Sigmoid colon (tissue), 6 donors: ENCODE measurements at regions not wholly inside any gene's neighbourhood (a gene's known extent, or its start where the extent isn't known, plus 50 kb on each side); places are given as distances from the start of the nearest gene placed in this dataset.

ENCODE experiments used
- DNase-seq: peaks from one replicate; pipeline ENCODE4 v3.0.0-alpha.2; 2019
- H3K27ac ChIP-seq, 4 donors: fragments of 200-600 bp; sonication (generic); one replicate each; pipeline ENCODE4 v1.5.1; 2016 to 2019; ENCODE audit warnings: mild to moderate bottlenecking in 1 of 4
- H3K27me3 ChIP-seq, 3 donors: fragments of 200-600 bp; sonication (generic); one replicate each; pipeline ENCODE4 v1.5.1; 2019; ENCODE audit warnings: mild to moderate bottlenecking in 1 of 3
- H3K36me3 ChIP-seq, 4 donors: fragments of 200-600 bp; sonication (generic); one replicate each; pipeline ENCODE4 v1.5.1; 2016 to 2019
- H3K4me1 ChIP-seq, 4 donors: fragments of 200-600 bp; sonication (generic); one replicate each; pipeline ENCODE4 v1.5.1; 2017 to 2019
- H3K4me3 ChIP-seq, 4 donors: fragments of 200-600 bp; sonication (generic); one replicate each; pipeline ENCODE4 v1.5.1; 2017 to 2019; ENCODE audit warnings: mild to moderate bottlenecking in 2 of 4, moderate library complexity in 1 of 4
- H3K9me3 ChIP-seq, 4 donors: fragments of 200-600 bp in 3 of 4; sonication (generic) in 3 of 4; one replicate each; pipeline versions ENCODE4 v1.5.1 to v1.6.1; 2013 to 2019
- EP300 ChIP-seq, 4 donors: sonication (generic); formaldehyde crosslinking; IDR thresholded peaks; one replicate each; pipeline ENCODE4 v1.6.1; 2017; ENCODE audit warnings: antibody characterized with exemption in 4 of 4
- POLR2A ChIP-seq, 2 donors: fragments of 450-650 bp; IDR thresholded peaks; one replicate each; pipeline ENCODE4 v1.6.1; 2016; ENCODE audit warnings: antibody characterized with exemption in 2 of 2, mild to moderate bottlenecking in 2 of 2, moderate library complexity in 2 of 2
- POLR2AphosphoS5 ChIP-seq, 4 donors: sonication (generic); formaldehyde crosslinking; IDR thresholded peaks; one replicate each; pipeline ENCODE4 v1.6.1; 2017; ENCODE audit warnings: antibody characterized with exemption in 4 of 4
- WGBS, 2 donors: extraction: QIAGEN DNeasy Blood & Tissue Kit; methylation state at CpG; one replicate each; pipeline ENCODE4 v1.1.7; 2013; 5-methylcytosine and 5-hydroxymethylcytosine counted together
- intact Hi-C: fragments of 100-400 bp; cut with DNase I; formaldehyde crosslinking; loops from one replicate; pipeline ENCODE4 v1.15.1; 2023
- small RNA-seq, 3 donors: library from RNA; depleted of rRNA; stranded (forward); fragments of <200 nt; gene quantifications; one replicate each; pipeline ENCODE3, GENCODE V24; 2016
- TF ChIP-seq, protein P1 (sequence below), 4 experiments: fragments of 450-650 bp in 3 of 4; fragments of 200-600 bp in 1 of 4; IDR thresholded peaks; one replicate each; pipeline ENCODE4 v1.5.1; 2016 to 2019; ENCODE audit warnings: antibody characterized with exemption in 4 of 4, mild to moderate bottlenecking in 3 of 4, moderate library complexity in 2 of 4
- donor health status: healthy with polysubstance abuse.
- donor health status: healthy.

DNA sequence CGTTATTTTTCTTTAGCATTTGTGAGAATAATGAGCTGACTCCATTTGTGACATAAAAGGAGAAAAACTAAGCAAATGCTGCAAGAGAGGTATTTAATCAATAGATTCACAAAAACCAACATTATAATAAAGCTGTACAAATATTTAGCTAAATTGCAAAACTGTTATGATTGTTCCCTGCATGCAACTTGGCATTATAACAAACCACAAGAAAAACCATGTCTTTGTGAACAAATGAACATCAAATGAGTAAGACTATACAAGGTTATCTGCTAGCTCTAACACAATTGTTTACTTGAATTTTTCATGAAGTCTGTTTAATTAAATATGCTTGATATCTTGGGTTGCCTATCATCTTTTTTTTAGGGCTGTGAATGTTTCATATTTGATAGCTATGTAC, 50.8 kb upstream of the PPP1R9A start:
- intact Hi-C loops: no loop called here
- no peaks in the 10 kb centered on the region for H3K9me3 ChIP-seq
- DNase-seq: no peak
- 75% methylated on average over 1 of the region's 1 CpG for WGBS, 2 donors
- TF ChIP-seq POLR2A (IDR thresholded peaks at IDR 0.05) (no peak), POLR2AphosphoS5 (IDR thresholded peaks at IDR 0.05) (no peak), EP300 (IDR thresholded peaks at IDR 0.05) (no peak)
- TF ChIP-seq, protein P1, sequence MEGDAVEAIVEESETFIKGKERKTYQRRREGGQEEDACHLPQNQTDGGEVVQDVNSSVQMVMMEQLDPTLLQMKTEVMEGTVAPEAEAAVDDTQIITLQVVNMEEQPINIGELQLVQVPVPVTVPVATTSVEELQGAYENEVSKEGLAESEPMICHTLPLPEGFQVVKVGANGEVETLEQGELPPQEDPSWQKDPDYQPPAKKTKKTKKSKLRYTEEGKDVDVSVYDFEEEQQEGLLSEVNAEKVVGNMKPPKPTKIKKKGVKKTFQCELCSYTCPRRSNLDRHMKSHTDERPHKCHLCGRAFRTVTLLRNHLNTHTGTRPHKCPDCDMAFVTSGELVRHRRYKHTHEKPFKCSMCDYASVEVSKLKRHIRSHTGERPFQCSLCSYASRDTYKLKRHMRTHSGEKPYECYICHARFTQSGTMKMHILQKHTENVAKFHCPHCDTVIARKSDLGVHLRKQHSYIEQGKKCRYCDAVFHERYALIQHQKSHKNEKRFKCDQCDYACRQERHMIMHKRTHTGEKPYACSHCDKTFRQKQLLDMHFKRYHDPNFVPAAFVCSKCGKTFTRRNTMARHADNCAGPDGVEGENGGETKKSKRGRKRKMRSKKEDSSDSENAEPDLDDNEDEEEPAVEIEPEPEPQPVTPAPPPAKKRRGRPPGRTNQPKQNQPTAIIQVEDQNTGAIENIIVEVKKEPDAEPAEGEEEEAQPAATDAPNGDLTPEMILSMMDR (IDR thresholded peaks at IDR 0.05): no peak
- H3K27ac ChIP-seq: no peak overlapping the region
- H3K36me3 ChIP-seq: no peaks in the 10 kb centered on the region
- no peaks in the 10 kb centered on the region for H3K4me1 ChIP-seq
- no peak overlapping the region for H3K4me3 ChIP-seq
- H3K27me3 ChIP-seq: no peaks in the 10 kb centered on the region

Small RNA genes in the stretch of these regions (small RNA-seq; reads per million reads assigned to genes)
- gene RN7SKP129 (0 reads per million in 3 donors), gene RNU6-956P (0 reads per million in 3 donors)
